HepG2 (cell line): ENCODE measurements at regions not wholly inside any gene's neighbourhood (a gene's known extent, or its start where the extent isn't known, plus 50 kb on each side); places are given as distances from the start of the nearest gene placed in this dataset.

Experiments used
- ATAC-seq: fragments of 200-7000 bp; cut with Tn5 transposase; 3 replicates; pipeline ENCODE4 v1.9.1; 2020; ENCODE audit warnings: mild to moderate bottlenecking, moderate library complexity
- BruUV-seq: library from RNA; stranded (reverse); fragments of 400-500 nt; replicated peaks from 2 replicates; lab custom pipeline; 2021; lab: Mats Ljungman, UMichigan
- CTCF ChIA-PET: fragments of 300-600 bp; formaldehyde crosslinking; extraction: SDS; loops from one replicate; lab custom pipeline; 2021; ENCODE audit warnings: low total read pairs, inconsistent platforms, low intra/inter-chr PET ratio; lab: Yijun Ruan, JAX
- POLR2A ChIA-PET: fragments of 350-600 bp; sonication (Branson Sonifier 250); formaldehyde crosslinking; loops from one replicate; lab custom pipeline; 2020; ENCODE audit warnings: antibody characterized with exemption, inconsistent platforms; lab: Yijun Ruan, JAX
- DNase-seq: peaks from one replicate; pipeline ENCODE4 v3.0.0-alpha.2; 2015; ENCODE audit warnings: low spot score
- FAIRE-seq: peaks from 3 replicates; lab custom pipeline; 2011; peaks lifted over from hg19 to GRCh38; lab: Jason Lieb, UNC
- H2AFZ ChIP-seq: one replicate; pipeline ENCODE4 v1.6.1; 2011; ENCODE audit warnings: low read length, inconsistent platforms
- H3K27ac ChIP-seq: fragments of 300-600 bp; 3 replicates; pipeline ENCODE4 v1.8.0; 2011; ENCODE audit warnings: mixed run types, mild to moderate bottlenecking, mixed read lengths, low read length, inconsistent platforms; ENCODE audit not compliant: insufficient read depth; ENCODE audit errors: extremely low read length
- H3K27me3 ChIP-seq, 2 experiments: fragments of 200-600 bp in 1 of 2; 2 replicates in 1 of 2; 3 replicates in 1 of 2; pipeline versions ENCODE4 v1.6.0 to v1.8.0; 2011; ENCODE audit warnings: low read length in 2 of 2, mild to moderate bottlenecking in 2 of 2, moderate library complexity in 2 of 2, inconsistent platforms in 1 of 2; ENCODE audit not compliant: insufficient read depth in 2 of 2, control insufficient read depth in 1 of 2
- H3K36me3 ChIP-seq, 2 experiments: fragments of 200-600 bp in 1 of 2; replicated peaks in 1 of 2; 2 replicates in 1 of 2; 3 replicates in 1 of 2; pipeline versions ENCODE4 v1.5.1 to v1.8.0; 2011; ENCODE audit warnings: low read length in 2 of 2, inconsistent platforms in 1 of 2; ENCODE audit not compliant: insufficient read depth in 2 of 2, control insufficient read depth in 1 of 2
- H3K4me1 ChIP-seq: 2 replicates; pipeline ENCODE4 v1.5.1; 2012; ENCODE audit warnings: low read length, inconsistent platforms; ENCODE audit not compliant: insufficient read depth
- H3K4me2 ChIP-seq: 2 replicates; pipeline ENCODE4 v1.6.0; 2011; ENCODE audit warnings: low read depth, low read length, inconsistent platforms
- H3K4me3 ChIP-seq, 3 experiments: fragments of 200-600 bp in 1 of 3; sonication (generic), shearing (Covaris generic) in 1 of 3; replicated peaks in 1 of 3; 2 replicates each; pipeline ENCODE4 v1.5.1; 2011 to 2016; ENCODE audit warnings: low read length in 3 of 3, inconsistent platforms in 2 of 3, low read depth in 2 of 3, mild to moderate bottlenecking in 2 of 3, control low read depth in 1 of 3, mixed read lengths in 1 of 3; ENCODE audit not compliant: insufficient read depth in 1 of 3
- H3K79me2 ChIP-seq: one replicate; pipeline ENCODE4 v1.6.1; 2011; ENCODE audit warnings: low read length, inconsistent platforms; ENCODE audit not compliant: insufficient read depth
- H3K9ac ChIP-seq: 2 replicates; pipeline ENCODE4 v1.6.0; 2011; ENCODE audit warnings: mild to moderate bottlenecking, low read depth, low read length, inconsistent platforms; ENCODE audit not compliant: insufficient read depth
- H3K9me3 ChIP-seq: 2 replicates; pipeline ENCODE4 v1.5.1; 2012; ENCODE audit warnings: mild to moderate bottlenecking, low read length
- H4K20me1 ChIP-seq: 2 replicates; pipeline ENCODE4 v1.6.0; 2011; ENCODE audit warnings: inconsistent platforms, mild to moderate bottlenecking, low read length, moderate library complexity; ENCODE audit not compliant: insufficient read depth
- DZIP1 ChIP-seq: sonication (generic); formaldehyde crosslinking; IDR thresholded peaks from 2 replicates; pipeline ENCODE4 v1.5.0; 2020; ENCODE audit warnings: mild to moderate bottlenecking, missing genetic modification reagents
- FOXP4 ChIP-seq: sonication (generic); formaldehyde crosslinking; IDR thresholded peaks from 2 replicates; pipeline ENCODE4 v1.4.0; 2020; ENCODE audit warnings: missing genetic modification reagents
- GFI1 ChIP-seq: sonication (generic); formaldehyde crosslinking; IDR thresholded peaks from 2 replicates; pipeline ENCODE4 v1.5.0; 2020; ENCODE audit warnings: missing genetic modification reagents, mild to moderate bottlenecking, borderline replicate concordance
- HNF1A ChIP-seq, 2 experiments: sonication (generic) in 1 of 2; formaldehyde crosslinking in 1 of 2; IDR thresholded peaks; 2 replicates each; pipeline versions ENCODE4 v1.4.0 to v1.6.1; 2016 to 2020; ENCODE audit warnings: borderline replicate concordance in 1 of 2, low read depth in 1 of 2, mild to moderate bottlenecking in 1 of 2, missing genetic modification reagents in 1 of 2
- KDM5A ChIP-seq: fragments of 200-600 bp; sonication (generic); IDR thresholded peaks from 2 replicates; pipeline ENCODE4 v1.7.0; 2018; ENCODE audit warnings: antibody characterized with exemption, mild to moderate bottlenecking, low read length, borderline replicate concordance
- NFE2 ChIP-seq: sonication (generic); formaldehyde crosslinking; IDR thresholded peaks from 2 replicates; pipeline ENCODE4 v1.4.0; 2020; ENCODE audit warnings: missing genetic modification reagents
- SKI ChIP-seq: fragments of 450-650 bp; IDR thresholded peaks from one replicate; pipeline ENCODE4 v1.6.1; 2018; ENCODE audit warnings: mild to moderate bottlenecking; ENCODE audit not compliant: partially characterized antibody
- SP2 ChIP-seq: sonication (generic); formaldehyde crosslinking; IDR thresholded peaks from 2 replicates; pipeline ENCODE4 v1.5.1; 2020; ENCODE audit warnings: mild to moderate bottlenecking, missing genetic modification reagents
- ZFX ChIP-seq: sonication (generic); formaldehyde crosslinking; IDR thresholded peaks from 2 replicates; pipeline ENCODE4 v1.4.0; 2020; ENCODE audit warnings: mild to moderate bottlenecking, low read depth, missing genetic modification reagents, moderate library complexity
- ZNF543 ChIP-seq: sonication (generic); formaldehyde crosslinking; IDR thresholded peaks from 2 replicates; pipeline ENCODE4 v1.4.0; 2020; ENCODE audit warnings: mild to moderate bottlenecking, missing genetic modification reagents
- ZNF550 ChIP-seq: sonication (generic); formaldehyde crosslinking; IDR thresholded peaks from 2 replicates; pipeline ENCODE4 v1.4.0; 2020; ENCODE audit warnings: mild to moderate bottlenecking, missing genetic modification reagents, borderline replicate concordance
- ZNF598 ChIP-seq: sonication (generic); formaldehyde crosslinking; IDR thresholded peaks from 2 replicates; pipeline ENCODE4 v1.5.1; 2020; ENCODE audit warnings: mild to moderate bottlenecking, missing genetic modification reagents, borderline replicate concordance
- ZNF703 ChIP-seq: sonication (generic); formaldehyde crosslinking; IDR thresholded peaks from 2 replicates; pipeline ENCODE4 v1.5.1; 2020; ENCODE audit warnings: missing genetic modification reagents, mild to moderate bottlenecking, moderate library complexity, borderline replicate concordance
- WGBS: methylation state at CpG from one replicate; pipeline ENCODE4 v1.1.6; 2017; ENCODE audit warnings: low lambda C conversion rate; 5-methylcytosine and 5-hydroxymethylcytosine counted together
- in situ Hi-C: cut with HindIII; loops from 2 replicates; pipeline ENCODE4 v1.10.0; 2017; ENCODE audit warnings: low pct_unique_long_range_greater_than_20kb; ENCODE audit not compliant: extremely low pct_ligation_motif_present
- intact Hi-C: fragments of 100-400 bp; cut with micrococcal nuclease; formaldehyde crosslinking; loops from one replicate; pipeline ENCODE4 v1.10.0; 2022; ENCODE audit not compliant: unreplicated experiment

- Histone ChIP-seq H3K27me3 (peaks cover 4 to 62% of the 10 kb centered on the region in 2 experiments), H4K20me1 (no peaks in the 10 kb centered on the region), H3K9me3 (no peaks in the 10 kb centered on the region), H3K27ac (no peak overlapping the region), H3K36me3 (no peaks in the 10 kb centered on the region), H3K4me2 (no peak overlapping the region), H2AFZ (no peak overlapping the region), H3K4me1 (no peaks in the 10 kb centered on the region), H3K4me3 (no peak overlapping the region), H3K79me2 (no peaks in the 10 kb centered on the region), H3K9ac (no peak overlapping the region)
- ATAC-seq (no peak), FAIRE-seq (no peak), DNase-seq (no peak)
- CTCF ChIA-PET: no interaction called here
- no TSS peak for BruUV-seq
- in situ Hi-C loops (no loop called here), intact Hi-C loops (no loop called here)
- TF ChIP-seq ZNF703 (no peak), HNF1A (IDR thresholded peaks at IDR 0.05; ENCODE audit: low read depth) (no peak), HNF1A (CRISPR knock-in tag; IDR thresholded peaks at IDR 0.05; ENCODE audit: borderline replicate concordance) (no peak), ZNF543 (CRISPR knock-in tag) (no peak), NFE2 (CRISPR knock-in tag) (no peak), SKI (no peak), SP2 (CRISPR knock-in tag) (no peak), FOXP4 (no peak), ZNF598 (CRISPR knock-in tag) (no peak), ZNF550 (CRISPR knock-in tag) (no peak), DZIP1 (no peak), GFI1 (CRISPR knock-in tag) (no peak), KDM5A (no peak), ZFX (CRISPR knock-in tag) (no peak)
- 2% methylated on average over 5 of the region's 6 CpGs for WGBS
- POLR2A ChIA-PET: no interaction called here
Measured at GRCh38 chr13:111924678-111925075, 142.3 kb upstream of the SOX1 start.
